ENCODE measurements at regions not wholly inside any gene's neighbourhood (a gene's known extent, or its start where the extent isn't known, plus 50 kb on each side); places are given as distances from the start of the nearest gene placed in this dataset.

DNA sequence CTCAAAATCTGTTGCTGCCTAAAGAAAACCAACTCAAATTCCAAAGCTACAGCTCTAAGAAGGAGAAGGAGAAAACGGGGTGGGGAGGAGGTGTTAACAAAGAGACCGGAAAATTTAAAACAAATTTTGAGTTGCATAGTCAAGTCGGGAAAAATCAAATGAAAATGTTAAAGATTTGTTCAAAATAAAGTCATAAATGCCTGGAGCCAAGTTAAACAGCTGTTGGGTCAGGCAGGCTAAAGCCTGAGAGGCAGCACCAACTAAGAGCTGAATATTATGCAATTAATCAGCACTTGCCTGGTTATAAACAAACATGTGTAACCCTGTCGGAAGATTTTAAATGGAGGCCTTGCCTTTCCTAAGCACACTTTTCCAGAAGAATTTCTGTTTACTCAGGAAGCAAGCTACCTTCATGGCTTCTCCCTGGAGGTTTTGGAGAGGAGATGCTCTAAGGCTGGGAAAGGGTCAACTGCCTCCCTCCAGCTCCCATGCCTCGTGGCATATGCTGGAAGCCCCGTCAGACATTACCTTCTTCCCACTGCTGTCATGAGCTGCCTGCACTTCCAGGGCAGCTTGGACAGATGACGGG is 270.5 kb downstream of the DMRT2 start:
- intact Hi-C loops (cut with micrococcal nuclease) = no loop called here

DNA sequence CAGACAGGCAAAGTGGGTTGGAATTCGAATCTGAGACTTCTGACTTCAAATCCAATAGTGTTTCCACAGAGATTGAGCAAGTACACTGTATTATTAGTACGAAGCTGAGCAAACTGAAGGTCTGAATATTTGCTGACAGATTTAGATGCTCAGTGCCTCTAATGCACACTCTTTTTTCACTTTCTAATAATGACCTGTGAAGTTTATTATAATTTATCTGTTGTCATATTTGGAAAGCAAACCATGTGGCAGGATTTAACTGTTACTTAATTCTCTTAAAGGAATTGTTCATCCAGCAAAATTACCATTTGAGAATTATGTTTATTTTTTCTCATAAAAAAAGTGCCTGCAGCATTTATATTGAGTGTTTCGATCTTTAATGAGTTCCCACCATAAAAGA is 277.3 kb downstream of the DMRT2 start:
- intact Hi-C loops (cut with micrococcal nuclease) = no loop called here

DNA sequence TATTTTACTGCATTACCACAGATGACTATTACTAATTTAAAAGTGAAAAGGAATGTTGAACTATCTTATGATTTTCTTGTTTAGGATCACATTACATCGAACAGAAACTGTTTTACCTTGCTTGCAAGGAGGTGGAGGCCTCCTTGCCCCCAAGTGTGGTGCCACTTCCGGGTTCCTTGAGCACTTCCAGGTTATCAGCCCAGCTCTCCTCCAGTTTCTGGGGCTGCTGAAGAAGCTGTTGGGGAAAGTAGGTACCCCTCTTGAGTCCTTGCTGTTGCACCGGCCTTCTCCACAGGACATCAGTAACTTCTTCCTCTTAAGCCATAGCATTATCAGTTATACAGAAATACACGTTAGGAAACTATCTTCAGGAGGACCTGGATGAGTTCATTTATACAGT is 278.2 kb downstream of the DMRT2 start:
- intact Hi-C loops (cut with micrococcal nuclease) = no loop called here

DNA sequence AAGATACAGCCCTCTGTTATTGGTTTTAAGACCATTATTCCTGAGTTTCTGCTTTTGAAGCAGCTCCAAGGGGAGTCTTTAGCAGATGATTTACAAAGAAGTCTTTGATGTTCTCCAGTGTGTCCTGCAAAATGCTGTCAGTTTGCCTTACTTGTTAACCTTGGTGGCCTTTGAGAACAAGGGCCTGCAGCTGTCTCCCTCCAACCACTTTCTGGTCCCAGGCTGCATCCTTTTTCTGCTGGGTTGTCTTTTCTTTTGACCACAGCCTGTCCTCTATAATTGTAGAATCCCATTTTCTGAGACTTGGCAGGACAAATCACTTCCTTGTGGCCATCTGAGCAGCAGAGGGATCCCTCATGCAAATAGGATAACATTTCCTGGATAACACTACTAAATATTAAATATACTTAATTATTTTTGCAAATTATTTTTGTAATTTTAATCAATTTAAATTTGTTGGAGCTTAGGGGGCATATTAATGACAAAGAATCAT is 281.4 kb downstream of the DMRT2 start:
- intact Hi-C loops (cut with micrococcal nuclease) = no loop called here

DNA sequence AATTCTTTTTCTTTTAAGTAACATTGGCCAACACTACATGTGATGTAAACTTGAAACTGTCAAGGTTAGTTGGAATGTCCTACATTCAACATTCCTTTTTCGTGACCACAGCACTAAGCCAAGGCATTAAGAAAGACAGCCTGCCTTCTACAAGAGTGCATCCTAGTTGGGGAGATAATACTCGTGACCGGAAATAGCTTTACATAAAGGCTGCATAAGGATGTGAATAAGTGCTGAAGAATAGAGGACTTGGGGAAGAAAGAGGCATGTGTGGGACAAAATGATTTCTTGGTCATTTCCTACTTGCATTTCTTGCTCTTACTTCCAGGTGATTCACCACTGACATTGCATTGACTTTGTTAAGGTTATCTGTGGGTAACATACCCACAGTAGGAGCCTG is 282.0 kb downstream of the DMRT2 start:
- intact Hi-C loops (cut with micrococcal nuclease) = no loop called here

DNA sequence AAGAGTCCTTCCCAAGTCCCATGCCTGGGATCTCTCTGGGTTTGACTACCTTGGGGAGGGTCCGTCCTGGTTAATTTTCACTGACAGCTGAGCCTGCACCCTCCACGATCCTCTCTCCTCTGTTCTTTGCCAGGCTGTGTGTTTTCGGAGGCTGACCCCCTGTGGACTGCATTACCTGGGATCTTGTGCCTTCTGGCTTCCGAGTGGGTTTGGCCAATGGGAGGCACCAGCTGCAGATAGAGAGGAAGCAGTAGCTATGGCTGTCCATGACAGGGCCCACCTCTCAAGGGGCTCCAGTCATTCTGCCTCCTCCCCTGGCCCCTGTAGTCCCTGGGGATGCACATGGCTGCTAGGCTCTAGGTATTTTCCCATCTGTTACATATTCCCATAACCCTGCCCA is 285.0 kb downstream of the DMRT2 start:
- intact Hi-C loops (cut with micrococcal nuclease) = no loop called here

DNA sequence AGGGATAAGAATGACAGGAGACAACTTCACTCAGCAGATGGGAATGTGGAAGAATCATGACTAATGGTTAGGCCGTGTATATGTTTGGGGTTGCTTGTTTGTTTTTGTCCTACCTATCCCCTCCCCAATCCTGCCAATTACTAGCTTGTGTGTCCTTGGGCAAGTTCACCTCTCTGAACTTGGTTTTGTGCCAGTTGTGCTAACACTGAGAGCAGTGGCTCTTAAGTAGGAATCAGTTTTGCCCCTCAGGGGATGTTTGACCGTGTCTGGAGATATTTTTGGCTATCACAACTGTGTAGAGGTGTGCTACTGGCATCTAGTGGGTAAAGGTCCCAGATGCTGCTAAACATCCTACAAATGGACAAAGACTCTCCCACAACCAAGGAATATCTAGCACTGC is 287.0 kb downstream of the DMRT2 start:
- intact Hi-C loops (cut with micrococcal nuclease) = no loop called here

DNA sequence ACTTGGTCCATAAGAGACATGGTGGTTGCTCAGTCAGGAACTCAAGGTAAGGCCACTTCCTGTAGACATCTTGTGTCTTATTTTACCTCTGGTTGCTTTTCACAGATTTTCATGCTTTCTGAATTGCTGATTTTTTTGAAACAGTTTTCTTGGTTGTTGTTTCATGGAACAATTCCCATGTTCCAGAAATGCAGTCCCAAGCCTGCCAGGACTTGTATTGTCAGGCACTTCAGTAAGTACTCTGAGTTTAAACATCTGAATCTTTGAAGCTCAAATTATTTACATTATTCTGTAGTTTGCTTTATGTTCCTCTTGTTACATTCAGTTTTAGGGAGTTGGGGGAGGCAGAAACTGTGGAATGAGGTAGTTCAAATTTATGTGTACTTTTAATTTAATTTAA is 290.2 kb downstream of the DMRT2 start:
- intact Hi-C loops (cut with micrococcal nuclease) = no loop called here

DNA sequence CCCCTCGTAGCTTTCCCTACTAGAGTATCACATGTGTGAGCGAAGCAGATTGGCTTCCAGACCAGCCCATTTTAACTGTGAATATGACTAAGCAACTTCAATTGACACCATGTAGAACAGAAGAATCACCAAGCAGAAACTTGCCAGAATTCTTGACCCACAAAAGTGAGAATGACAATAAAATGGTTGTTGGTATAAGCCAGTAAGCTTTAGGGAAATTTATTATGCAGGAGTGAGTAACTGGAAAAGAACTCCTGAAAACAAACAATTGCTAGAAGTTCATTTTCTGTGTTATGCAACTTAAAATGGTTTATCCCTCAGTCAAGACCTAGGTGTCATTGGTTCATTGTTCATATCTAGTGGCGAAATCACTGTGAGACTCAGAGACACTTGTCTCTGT is 303.1 kb downstream of the DMRT2 start:
- intact Hi-C loops (cut with micrococcal nuclease) = no loop called here

DNA sequence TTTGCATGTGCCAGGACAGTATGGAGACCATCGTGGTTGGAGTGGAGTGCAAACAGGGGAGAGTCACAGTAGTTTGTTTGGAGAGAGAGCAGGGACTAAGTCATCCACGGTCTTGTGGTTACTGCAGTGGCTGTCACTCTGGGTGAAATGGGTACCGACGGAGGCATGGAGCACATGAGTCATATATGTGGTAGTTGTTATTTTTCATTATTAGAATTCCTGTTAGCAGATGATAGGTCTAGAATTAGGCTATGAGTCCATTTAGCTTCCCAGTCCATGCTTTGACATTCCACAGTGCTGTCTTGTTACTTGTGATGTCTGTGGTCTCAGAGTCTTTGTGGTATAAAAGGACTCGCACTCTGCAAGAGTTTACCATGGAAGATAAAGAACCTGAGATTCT is 303.9 kb downstream of the DMRT2 start:
- intact Hi-C loops (cut with micrococcal nuclease) = no loop called here

DNA sequence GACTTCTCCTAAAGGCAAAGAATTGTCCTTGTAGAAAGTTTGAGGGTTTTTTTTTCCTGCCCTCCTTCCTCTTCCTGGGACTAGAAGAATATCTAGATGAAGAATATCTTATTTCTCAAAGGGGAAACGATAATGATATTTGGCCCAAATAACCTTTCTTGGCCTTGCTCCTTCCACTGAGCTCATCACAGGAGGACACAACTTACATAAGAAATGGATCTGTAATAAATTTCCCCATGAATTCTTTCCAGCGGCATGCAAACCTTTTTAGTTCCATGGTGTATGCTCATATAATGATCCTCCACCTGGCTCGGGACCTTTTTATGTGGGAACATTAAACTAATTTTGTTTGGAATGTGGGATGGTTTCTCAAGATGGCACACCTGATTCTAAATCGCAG is 304.4 kb downstream of the DMRT2 start:
- intact Hi-C loops (cut with micrococcal nuclease) = no loop called here

DNA sequence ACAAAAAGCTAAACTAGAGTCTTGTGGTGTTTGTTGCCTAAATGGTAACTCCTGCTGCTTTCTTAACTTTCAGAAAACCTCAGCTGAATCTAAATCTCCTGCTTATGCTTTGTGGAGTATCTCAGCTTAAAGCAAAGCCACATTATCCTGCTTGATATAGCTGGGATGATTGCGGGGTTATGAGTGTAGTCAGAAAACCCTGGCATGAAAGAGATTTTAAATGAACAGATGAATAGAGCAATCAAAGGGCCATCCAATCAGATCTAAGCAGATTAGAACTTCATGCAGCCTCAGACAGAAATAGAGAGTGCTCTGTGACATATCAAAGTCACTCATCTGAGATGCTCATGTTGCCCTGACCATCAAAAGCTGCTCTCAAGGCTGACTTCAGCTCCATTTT is 305.5 kb downstream of the DMRT2 start:
- intact Hi-C loops (cut with micrococcal nuclease) = no loop called here

DNA sequence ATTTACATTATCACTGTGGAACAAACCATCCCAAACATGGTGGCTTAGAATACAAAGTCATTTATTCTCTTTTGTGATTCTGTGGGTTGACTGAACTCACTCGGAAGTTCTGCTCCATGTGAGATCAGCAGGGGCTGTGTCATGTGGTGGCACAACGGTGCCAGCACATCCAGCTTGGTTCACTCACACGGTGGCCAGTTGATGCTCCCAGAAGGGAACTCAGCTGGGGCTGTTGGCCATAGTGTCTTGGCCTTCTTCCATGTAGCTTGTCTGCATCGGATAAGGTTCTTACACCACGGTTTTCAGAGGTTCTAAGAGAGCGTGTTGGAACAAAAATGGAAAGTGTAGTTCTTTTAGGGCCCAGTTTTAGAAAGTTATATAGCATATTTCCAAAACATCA is 312.7 kb downstream of the DMRT2 start:
- intact Hi-C loops (cut with micrococcal nuclease) = no loop called here

DNA sequence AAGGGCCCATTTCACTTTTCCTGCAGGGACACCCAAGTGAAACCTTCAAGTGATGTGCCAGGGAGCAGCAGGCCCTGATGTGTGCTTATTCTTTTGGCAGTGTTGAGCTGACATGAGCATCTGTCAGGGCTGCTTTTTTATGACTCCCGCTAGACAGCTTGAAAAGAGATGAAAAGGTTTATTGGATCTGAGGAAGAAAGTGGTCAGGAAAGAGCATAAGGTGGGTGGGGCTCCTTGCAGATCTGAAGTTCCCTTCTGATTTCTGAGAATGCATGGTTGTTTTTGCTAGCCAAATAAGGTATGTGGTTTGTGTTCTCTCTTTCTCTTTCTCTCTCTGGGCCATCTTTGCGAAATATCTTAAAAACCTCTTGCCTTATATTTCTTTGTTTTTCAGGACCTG is 316.1 kb downstream of the DMRT2 start:
- intact Hi-C loops (cut with micrococcal nuclease) = loop anchor here (1.0 kb wide), 2 partner anchors 649 to 1478 kb away; partner anchors contain the start of genes PUM3 and SMARCA2

DNA sequence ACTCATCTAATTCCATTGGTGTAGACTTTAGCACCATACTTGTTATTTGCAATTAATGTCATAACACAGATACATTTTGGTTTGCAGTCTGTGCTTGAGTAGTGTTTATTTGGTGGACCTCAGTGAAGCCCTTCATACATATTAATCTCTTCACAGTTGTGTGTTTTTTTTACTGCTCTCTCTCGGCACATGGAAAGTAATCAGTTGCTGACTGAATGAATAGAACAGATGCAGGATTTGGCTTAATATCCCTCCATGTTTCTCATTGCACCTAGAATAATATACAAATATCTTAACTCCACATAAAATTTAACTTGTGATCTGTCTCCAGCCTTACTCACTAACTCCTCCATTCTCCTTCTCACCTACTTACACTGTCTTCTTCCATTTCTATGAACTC is 319.1 kb downstream of the DMRT2 start:
- intact Hi-C loops (cut with micrococcal nuclease) = no loop called here

DNA sequence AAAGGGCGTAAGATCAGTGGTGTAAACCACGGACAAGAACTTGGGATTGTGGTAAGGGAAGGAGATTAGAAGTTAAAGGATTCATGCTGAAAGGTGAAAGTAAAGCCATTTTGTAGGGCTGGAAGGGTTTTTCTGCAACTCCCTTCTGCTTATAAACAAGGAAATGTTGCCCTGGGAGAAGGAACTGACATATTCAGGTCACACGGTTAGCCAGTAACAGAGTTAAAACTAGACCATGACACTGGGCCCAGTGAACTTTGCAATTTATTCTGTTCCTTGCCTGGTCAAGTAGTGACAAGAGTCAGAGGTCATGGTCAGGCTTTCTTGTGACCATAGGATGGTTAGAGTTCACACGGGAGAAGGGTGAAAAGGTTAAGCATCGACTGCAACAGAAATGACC is 323.3 kb downstream of the DMRT2 start:
- intact Hi-C loops (cut with micrococcal nuclease) = no loop called here

DNA sequence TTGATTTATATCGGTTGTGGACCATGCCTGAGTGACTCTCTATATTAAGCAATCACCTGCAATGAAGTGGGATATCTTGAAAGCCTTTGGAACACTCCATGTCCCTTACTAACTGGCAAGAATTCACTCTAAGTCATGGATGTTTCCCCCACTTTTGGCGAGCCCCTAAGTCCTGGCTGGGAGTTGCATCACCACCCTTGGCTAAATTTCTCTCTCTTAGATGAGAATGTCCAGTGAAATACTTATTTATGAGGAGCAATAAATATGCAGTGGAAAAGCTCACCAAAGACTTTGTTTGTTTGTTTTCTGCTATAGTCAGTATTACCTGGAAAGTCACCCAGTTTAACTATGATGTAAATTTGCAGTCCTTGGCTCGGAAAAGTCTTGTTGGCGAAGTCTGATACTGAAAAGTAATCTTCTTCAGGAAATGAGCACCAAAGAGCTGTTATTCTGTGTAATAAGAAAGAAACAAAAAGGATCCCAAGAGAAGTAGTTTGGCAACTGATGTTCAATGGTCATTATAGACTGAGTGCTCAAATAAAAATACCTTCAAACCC is 333.8 kb downstream of the DMRT2 start:
- intact Hi-C loops (cut with micrococcal nuclease) = no loop called here

DNA sequence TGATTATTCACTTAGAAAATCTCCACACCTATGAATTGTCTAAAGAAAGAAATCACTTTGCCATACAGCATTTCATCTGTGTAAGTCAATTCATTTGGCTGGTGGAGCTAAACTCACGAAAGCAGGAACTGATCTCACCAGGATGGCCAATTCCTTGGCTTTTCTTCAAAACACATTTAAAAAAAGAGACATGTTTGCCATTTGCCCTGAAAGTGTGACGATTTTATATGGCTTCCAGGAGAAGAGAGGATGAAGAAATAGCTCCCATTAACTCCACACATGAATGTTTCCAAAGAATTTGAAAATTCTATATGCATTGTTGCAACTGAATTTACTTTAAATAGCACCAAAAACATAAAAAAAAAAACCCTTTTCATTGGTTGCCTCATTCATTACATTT is 334.7 kb downstream of the DMRT2 start:
- intact Hi-C loops (cut with micrococcal nuclease) = no loop called here

DNA sequence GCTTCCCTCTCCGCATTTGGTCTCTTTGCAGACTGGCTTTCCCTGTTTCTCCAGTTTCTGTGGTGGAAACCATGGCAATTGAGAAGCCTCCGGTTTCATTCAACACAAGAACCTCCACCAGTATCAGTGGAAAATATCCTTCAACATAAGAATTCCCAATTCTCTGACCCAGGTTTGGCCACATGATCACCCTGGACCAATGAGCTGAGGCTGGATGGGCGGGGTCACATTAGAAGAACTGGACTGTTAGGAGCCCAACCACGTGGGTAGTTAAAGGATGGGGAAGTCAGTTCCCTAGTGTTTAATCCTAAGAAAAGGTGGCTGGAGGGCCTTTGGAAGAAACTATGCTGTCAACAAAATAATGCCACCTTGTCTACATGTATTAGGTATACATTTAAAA is 336.3 kb downstream of the DMRT2 start:
- intact Hi-C loops (cut with micrococcal nuclease) = no loop called here

DNA sequence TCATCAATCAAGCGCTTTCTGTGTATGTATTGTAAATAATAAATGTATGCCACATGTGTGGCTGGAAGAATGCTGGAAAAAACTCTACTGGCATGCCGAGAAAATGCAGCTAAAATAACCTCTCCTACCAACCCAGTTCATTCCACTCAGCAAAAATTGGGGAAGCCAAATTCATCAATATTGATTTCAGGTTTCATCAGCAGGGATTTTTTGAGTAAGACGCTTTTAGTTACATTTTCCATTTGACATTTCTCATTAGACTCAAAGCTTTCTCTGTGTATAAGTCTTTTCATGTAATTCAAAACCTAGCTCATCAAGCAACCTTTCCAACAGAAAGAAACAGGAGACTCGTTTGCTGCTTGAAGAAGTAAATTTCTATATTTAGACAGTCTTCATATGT is 338.1 kb downstream of the DMRT2 start:
- intact Hi-C loops (cut with micrococcal nuclease) = no loop called here

DNA sequence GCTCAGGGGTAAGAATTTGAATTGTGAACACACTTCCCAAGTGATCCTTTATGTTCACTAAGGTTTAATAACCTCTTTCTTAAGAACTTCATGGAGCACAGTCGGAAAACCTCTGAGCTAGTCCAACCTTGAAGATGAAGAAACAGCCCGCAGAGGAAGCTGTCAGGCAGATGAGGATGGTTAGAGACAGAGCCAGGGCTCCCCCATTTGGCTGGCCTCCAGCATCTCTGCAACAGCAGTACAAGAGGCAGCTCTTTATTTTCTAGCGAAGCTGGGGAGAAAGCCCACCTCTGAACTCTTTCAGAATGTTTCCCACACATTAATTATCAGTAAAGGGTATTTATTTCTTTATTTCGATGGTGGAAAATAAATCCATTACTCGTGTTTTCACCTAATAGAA is 350.8 kb downstream of the DMRT2 start:
- intact Hi-C loops (cut with micrococcal nuclease) = loop anchor here (1.0 to 10.0 kb wide), 4 partner anchors 20 to 506 kb away; no protein-coding TSS in a partner anchor

DNA sequence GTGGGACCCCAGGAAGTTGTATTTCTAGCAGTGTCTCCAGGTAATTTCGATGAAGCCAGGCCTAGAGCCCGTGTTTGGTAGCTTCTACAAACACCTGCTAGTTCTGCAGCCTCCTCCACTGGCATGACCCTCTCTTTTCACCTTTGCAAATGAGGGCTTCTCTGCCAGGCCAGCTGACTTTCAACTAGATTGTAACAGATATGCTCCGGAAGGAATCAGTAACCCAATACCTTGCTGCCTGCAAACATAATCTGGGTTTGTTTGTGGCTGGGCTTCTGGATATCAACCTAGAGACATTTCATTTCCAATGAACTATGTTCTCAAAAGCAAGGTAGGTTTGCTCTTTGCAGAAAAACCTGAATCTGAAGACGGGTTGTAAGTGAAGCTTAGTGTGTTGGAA is 354.8 kb downstream of the DMRT2 start:
- intact Hi-C loops (cut with micrococcal nuclease) = loop anchor here (10.0 kb wide), 1 partner anchor 510 kb away; no protein-coding TSS in a partner anchor

DNA sequence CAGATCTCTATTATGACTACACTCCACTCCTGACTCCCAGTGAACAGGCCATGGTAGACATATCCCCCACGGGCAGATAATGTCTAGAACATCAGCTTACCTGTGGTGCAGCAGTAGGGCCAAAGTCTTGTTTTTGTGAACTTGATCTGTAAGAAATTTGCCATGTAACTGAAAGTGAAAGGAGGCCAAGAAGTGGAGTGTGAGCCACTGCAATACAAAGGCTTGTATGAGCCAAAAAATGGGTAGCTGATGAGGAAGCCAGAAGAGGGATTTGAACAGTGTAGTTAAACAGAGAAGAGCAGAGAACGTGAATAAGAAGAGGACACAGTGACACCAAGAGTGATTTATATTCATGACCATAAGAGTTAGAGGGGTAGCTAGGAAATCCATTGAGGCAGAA is 361.7 kb downstream of the DMRT2 start:
- intact Hi-C loops (cut with micrococcal nuclease) = no loop called here

All from T-helper 1 cell treated with Interleukin-12 subunit alpha and Interleukin-12 subunit beta and Interleukin-4 antibody, amounts not matched to agents 30 ng/mL and 1 ng/mL, for 36 hours (primary cell).